Uterus (tissue), 3 donors: ENCODE measurements at regions not wholly inside any gene's neighbourhood (a gene's known extent, or its start where the extent isn't known, plus 50 kb on each side); places are given as distances from the start of the nearest gene placed in this dataset.

Experiments
- DNase-seq, 2 donors: peaks; one replicate each; pipeline ENCODE4 v3.0.0-alpha.2; 2019 to 2020
- H3K27ac ChIP-seq, 2 donors: fragments of 200-600 bp; sonication (generic); 1 replicate in 1 of 2; 2 replicates in 1 of 2; pipeline ENCODE4 v1.5.1; 2016 to 2018
- H3K27me3 ChIP-seq, 2 donors: fragments of 200-600 bp; sonication (generic); one replicate each; pipeline ENCODE4 v1.5.1; 2018 to 2019; ENCODE audit warnings: control low read depth in 1 of 2
- H3K36me3 ChIP-seq, 2 donors: fragments of 200-600 bp; sonication (generic); one replicate each; pipeline ENCODE4 v1.5.1; 2019; ENCODE audit warnings: control low read depth in 1 of 2
- H3K4me1 ChIP-seq, 2 donors: fragments of 200-600 bp; sonication (generic); one replicate each; pipeline ENCODE4 v1.5.1; 2018 to 2019; ENCODE audit warnings: control low read depth in 1 of 2
- H3K4me3 ChIP-seq, 2 donors: fragments of 200-600 bp; sonication (generic); 1 replicate in 1 of 2; 2 replicates in 1 of 2; pipeline ENCODE4 v1.5.1; 2018 to 2019; ENCODE audit warnings: mild to moderate bottlenecking in 1 of 2
- H3K9me3 ChIP-seq, 2 donors: fragments of 200-600 bp; sonication (generic); one replicate each; pipeline ENCODE4 v1.5.1; 2019; ENCODE audit warnings: control low read depth in 1 of 2
- POLR2A ChIP-seq, 2 donors: fragments of 450-650 bp; IDR thresholded peaks; one replicate each; pipeline ENCODE4 v1.6.1; 2016; ENCODE audit warnings: antibody characterized with exemption in 2 of 2, mild to moderate bottlenecking in 1 of 2, moderate library complexity in 1 of 2
- intact Hi-C: fragments of 100-400 bp; cut with DNase I; formaldehyde crosslinking; loops from one replicate; pipeline ENCODE4 v1.15.1; 2023; ENCODE audit warnings: low total_unique reads
- TF ChIP-seq, protein P1 (sequence below), 4 experiments: fragments of 200-600 bp in 2 of 4; fragments of 450-650 bp in 2 of 4; sonication (generic) in 2 of 4; IDR thresholded peaks; one replicate each; pipeline ENCODE4 v1.5.1; 2016 to 2019; ENCODE audit warnings: antibody characterized with exemption in 4 of 4, mild to moderate bottlenecking in 2 of 4, moderate library complexity in 1 of 4
- donor health status: DM: yes; HTN: yes; CAD: no.

DNA sequence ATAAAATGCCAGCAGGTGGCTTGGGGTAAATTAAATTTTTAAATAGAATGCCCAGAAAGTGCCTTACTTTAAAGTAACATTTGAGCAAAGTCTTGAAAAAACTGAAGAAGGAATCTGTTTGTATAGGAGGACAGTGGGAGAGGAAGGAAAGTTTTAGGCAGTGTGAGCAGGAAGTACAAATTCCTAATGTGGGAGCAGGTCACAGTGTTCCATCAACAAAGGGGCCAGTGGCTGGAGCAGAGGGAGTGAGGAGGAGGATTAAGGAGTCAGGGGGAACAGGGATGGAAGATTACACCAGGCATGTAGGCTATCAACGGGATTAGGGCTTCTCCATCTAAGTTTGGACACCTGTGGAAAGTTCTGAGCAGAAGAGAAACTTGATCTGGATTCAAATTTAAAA, 439.2 kb upstream of the REG3G start:
- Histone ChIP-seq H3K27me3 (no peaks in the 10 kb centered on the region), H3K36me3 (no peaks in the 10 kb centered on the region), H3K4me1 (no peaks in the 10 kb centered on the region), H3K4me3 (no peak overlapping the region), H3K9me3 (no peaks in the 10 kb centered on the region), H3K27ac (no peak overlapping the region)
- intact Hi-C loops, result no loop called here
- DNase-seq, result no peak
- TF ChIP-seq, protein P1, sequence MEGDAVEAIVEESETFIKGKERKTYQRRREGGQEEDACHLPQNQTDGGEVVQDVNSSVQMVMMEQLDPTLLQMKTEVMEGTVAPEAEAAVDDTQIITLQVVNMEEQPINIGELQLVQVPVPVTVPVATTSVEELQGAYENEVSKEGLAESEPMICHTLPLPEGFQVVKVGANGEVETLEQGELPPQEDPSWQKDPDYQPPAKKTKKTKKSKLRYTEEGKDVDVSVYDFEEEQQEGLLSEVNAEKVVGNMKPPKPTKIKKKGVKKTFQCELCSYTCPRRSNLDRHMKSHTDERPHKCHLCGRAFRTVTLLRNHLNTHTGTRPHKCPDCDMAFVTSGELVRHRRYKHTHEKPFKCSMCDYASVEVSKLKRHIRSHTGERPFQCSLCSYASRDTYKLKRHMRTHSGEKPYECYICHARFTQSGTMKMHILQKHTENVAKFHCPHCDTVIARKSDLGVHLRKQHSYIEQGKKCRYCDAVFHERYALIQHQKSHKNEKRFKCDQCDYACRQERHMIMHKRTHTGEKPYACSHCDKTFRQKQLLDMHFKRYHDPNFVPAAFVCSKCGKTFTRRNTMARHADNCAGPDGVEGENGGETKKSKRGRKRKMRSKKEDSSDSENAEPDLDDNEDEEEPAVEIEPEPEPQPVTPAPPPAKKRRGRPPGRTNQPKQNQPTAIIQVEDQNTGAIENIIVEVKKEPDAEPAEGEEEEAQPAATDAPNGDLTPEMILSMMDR (IDR thresholded peaks at IDR 0.05), result no peak
- no peak for TF ChIP-seq POLR2A (IDR thresholded peaks at IDR 0.05)

DNA sequence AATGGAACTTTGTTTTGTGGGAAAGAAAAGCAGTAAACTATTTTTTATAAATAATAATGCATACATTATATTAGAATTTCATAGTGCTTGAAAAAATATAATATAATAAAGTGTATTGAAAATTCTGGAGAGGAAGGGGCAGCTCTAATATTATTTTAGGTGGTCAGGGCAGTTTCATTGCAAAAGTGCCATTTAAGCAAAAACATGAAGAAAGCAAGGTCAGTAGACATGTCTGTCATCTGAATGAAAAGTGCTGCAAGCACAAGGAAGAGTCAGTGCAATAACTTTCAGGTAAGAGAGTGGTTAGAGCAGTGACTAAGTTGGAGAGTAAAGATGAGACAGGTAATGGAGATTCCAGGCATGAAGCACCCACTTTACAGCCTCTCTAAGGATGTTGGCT, 435.6 kb upstream of the REG3G start:
- no peak for DNase-seq
- intact Hi-C loops, result no loop called here
- no peak for TF ChIP-seq POLR2A (IDR thresholded peaks at IDR 0.05)
- TF ChIP-seq, protein P1 (IDR thresholded peaks at IDR 0.05), result no peak
- no peaks in the 10 kb centered on the region for H3K27me3 ChIP-seq
- no peaks in the 10 kb centered on the region for H3K9me3 ChIP-seq
- H3K36me3 ChIP-seq, result no peaks in the 10 kb centered on the region
- H3K27ac ChIP-seq, result no peak overlapping the region
- no peaks in the 10 kb centered on the region for H3K4me1 ChIP-seq
- H3K4me3 ChIP-seq, result no peak overlapping the region

DNA sequence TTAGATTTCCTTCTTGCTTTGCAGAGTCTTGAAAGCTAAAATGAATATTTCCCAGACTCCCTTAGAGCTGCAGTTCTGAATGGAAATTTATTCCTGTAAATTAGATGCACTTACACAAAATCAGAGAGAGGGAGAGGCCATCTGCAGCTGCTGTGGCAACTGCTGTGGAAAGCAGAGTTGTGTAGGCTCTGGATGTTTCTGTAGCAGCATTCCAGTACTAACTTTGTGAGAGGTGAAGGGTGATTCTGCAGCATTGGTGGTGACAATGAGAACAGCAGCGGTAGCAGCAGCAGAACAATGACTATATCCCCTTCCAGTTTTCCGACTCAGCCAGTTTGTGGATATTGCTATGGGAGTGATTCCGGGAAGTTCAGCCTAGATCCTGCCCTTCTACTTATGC, 433.0 kb upstream of the REG3G start:
- H3K4me1 ChIP-seq, result no peaks in the 10 kb centered on the region
- DNase-seq, result no peak
- intact Hi-C loops, result no loop called here

DNA sequence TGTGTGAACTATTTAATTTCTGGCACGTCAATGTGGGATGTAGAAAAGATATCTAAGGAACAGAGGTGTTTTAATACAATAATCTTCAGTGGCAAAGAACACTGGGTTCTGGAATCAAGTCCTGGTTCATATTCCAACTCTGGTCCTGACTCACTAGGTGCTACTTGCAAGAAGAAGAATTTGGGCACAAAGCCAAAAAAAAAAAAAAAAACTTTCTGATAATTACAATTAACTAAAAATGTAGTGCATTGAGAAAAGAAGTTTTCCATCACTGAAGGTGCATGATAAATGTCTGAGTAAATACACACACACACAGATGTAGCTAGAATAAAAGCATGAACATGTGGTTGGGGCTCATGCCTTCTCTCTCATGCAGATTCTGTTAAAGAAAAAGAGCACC, 424.4 kb upstream of the REG3G start:
- Histone ChIP-seq H3K9me3 (no peaks in the 10 kb centered on the region), H3K36me3 (no peaks in the 10 kb centered on the region), H3K27me3 (no peaks in the 10 kb centered on the region), H3K4me1 (no peaks in the 10 kb centered on the region), H3K4me3 (no peak overlapping the region), H3K27ac (no peak overlapping the region)
- no peak for DNase-seq
- intact Hi-C loops, result no loop called here
- TF ChIP-seq, protein P1 (IDR thresholded peaks at IDR 0.05), result no peak
- no peak for TF ChIP-seq POLR2A (IDR thresholded peaks at IDR 0.05)

More for the DNA sequence above, 433.0 kb upstream of the REG3G start:
- Histone ChIP-seq H3K27me3 (no peaks in the 10 kb centered on the region), H3K4me3 (no peak overlapping the region), H3K27ac (no peak overlapping the region), H3K36me3 (no peaks in the 10 kb centered on the region), H3K9me3 (no peaks in the 10 kb centered on the region)
- TF ChIP-seq, protein P1 (IDR thresholded peaks at IDR 0.05), result no peak
- no peak for TF ChIP-seq POLR2A (IDR thresholded peaks at IDR 0.05)

DNA sequence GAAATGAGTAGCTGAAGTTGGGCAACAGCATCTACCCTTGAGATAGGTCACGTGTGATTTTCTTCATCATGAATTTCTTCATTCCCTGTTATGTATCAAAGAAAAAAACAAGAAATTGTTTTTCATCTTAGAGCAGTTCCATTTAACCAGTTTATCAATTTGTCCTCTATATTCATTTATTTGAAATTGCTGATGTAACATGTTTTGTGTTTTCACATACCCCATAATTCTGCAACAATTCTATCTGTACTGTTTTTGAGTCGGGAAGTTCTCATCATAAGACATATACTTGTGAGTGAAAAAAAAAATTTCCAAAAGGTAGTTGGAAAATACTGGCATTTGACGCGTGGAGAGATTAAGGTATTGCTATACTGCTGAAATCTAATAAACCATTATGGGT, 422.6 kb upstream of the REG3G start:
- Histone ChIP-seq H3K4me1 (no peaks in the 10 kb centered on the region), H3K27me3 (no peaks in the 10 kb centered on the region), H3K36me3 (no peaks in the 10 kb centered on the region), H3K9me3 (no peaks in the 10 kb centered on the region), H3K27ac (no peak overlapping the region), H3K4me3 (no peak overlapping the region)
- intact Hi-C loops, result no loop called here
- no peak for DNase-seq
- TF ChIP-seq POLR2A (IDR thresholded peaks at IDR 0.05), result no peak
- TF ChIP-seq, protein P1 (IDR thresholded peaks at IDR 0.05), result no peak
